Pancreas (tissue), 10 donors: ENCODE measurements at regions not wholly inside any gene's neighbourhood (a gene's known extent, or its start where the extent isn't known, plus 50 kb on each side); places are given as distances from the start of the nearest gene placed in this dataset.

ENCODE experiments used
- ATAC-seq, 4 donors: fragments of 200-7000 bp; cut with Tn5 transposase; one replicate each; pipeline versions ENCODE4 v1.8.0 to v1.9.1; 2020; ENCODE audit warnings: mild to moderate bottlenecking in 4 of 4, moderate library complexity in 4 of 4
- DNase-seq, 6 donors: peaks; one replicate each; pipeline ENCODE4 v3.0.0-alpha.2; 2020
- FAIRE-seq: peaks from 2 replicates; lab custom pipeline; 2012; peaks lifted over from hg19 to GRCh38; lab: Jason Lieb, UNC
- H3K27ac ChIP-seq, 4 donors: fragments of 200-600 bp; sonication (generic); 1 replicate in 3 of 4; 2 replicates in 1 of 4; pipeline versions ENCODE4 v1.5.0 to v1.8.0; 2020
- H3K27me3 ChIP-seq, 4 donors: fragments of 200-600 bp; one replicate each; pipeline ENCODE4 v1.8.0; 2021
- H3K36me3 ChIP-seq, 3 donors: fragments of 200-600 bp; sonication (generic) in 1 of 3; one replicate each; pipeline versions ENCODE4 v1.5.0 to v1.8.0; 2020 to 2021
- H3K4me1 ChIP-seq, 3 donors: fragments of 200-600 bp; one replicate each; pipeline ENCODE4 v1.8.0; 2021
- H3K4me3 ChIP-seq, 4 donors: fragments of 200-600 bp; sonication (generic) in 2 of 4; one replicate each; pipeline versions ENCODE4 v1.5.0 to v1.8.0; 2020 to 2021
- H3K9me3 ChIP-seq, 4 donors: fragments of 200-600 bp; one replicate each; pipeline ENCODE4 v1.8.0; 2021
- WGBS, 2 donors: extraction: QIAGEN DNeasy Blood & Tissue Kit; methylation state at CpG; one replicate each; pipeline ENCODE4 v1.1.7; 2013; 5-methylcytosine and 5-hydroxymethylcytosine counted together
- intact Hi-C, 3 donors: fragments of 100-400 bp; cut with DNase I; formaldehyde crosslinking; loops; one replicate each; pipeline versions ENCODE4 v1.11.1 to v1.14.2; 2022
- TF ChIP-seq, protein P1 (sequence below), 4 donors: fragments of 200-600 bp; sonication (generic) in 3 of 4; IDR thresholded peaks; one replicate each; pipeline versions ENCODE4 v1.5.0 to v1.8.0; 2021; ENCODE audit warnings: antibody characterized with exemption in 4 of 4
- donor health status: healthy with polysubstance abuse.
- donor health status: DM: no; HTN: no; CAD: no; lungs with moderate emphysema.
- donor health status: DM: no; HTN: no; CAD: no.
- donor health status: control.
- donor health status: control.
- donor health status: Bipolar disorder and iron deficiency.
- donor health status: DM: yes; HTN: yes; CAD: no.
- donor health status: DM: no; HTN: no; CAD: no.
- donor health status: DM: no; HTN: no; CAD: no.
- donor health status: DM: yes; HTN: yes; CAD: no.

DNA sequence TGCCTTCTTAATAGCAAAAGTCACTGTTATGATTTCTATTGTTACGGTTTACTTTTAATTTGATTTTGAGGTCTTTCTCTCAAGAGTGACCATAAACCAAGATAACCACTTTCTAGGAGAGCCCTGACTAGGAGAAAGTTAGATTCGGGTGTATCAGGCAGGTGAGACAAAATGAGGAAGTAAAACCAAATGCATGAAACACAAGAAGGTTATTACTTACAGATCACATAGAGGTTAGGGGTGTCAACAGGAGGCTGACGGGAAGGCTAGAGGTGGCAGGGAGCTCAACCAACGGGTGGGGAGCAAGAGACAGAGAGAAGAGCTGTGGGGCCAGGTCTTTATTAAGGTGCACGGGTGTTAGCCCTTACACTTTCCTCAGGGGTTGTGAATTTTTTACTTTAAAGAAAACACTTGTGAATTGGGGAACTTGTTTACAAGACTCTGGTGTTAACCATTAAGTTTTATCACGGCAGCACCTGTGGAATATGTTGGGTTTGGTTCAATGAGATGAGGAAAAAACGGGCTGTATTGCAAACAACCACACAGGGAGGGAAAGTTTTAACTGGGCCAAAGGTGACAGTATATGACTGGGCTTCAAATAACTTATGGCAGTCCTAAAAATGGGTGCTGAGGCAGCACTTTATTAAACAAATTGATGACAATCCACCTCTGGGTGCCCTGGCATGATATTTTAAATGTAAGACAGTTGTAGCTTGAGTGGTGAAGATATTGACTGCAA, 154.9 kb downstream of the SDHAF3 start:
- H3K27ac ChIP-seq: no peak overlapping the region

GRCh38 chr7:97275475-97275874, 158.0 kb downstream of the SDHAF3 start:
- TF ChIP-seq, protein P1, sequence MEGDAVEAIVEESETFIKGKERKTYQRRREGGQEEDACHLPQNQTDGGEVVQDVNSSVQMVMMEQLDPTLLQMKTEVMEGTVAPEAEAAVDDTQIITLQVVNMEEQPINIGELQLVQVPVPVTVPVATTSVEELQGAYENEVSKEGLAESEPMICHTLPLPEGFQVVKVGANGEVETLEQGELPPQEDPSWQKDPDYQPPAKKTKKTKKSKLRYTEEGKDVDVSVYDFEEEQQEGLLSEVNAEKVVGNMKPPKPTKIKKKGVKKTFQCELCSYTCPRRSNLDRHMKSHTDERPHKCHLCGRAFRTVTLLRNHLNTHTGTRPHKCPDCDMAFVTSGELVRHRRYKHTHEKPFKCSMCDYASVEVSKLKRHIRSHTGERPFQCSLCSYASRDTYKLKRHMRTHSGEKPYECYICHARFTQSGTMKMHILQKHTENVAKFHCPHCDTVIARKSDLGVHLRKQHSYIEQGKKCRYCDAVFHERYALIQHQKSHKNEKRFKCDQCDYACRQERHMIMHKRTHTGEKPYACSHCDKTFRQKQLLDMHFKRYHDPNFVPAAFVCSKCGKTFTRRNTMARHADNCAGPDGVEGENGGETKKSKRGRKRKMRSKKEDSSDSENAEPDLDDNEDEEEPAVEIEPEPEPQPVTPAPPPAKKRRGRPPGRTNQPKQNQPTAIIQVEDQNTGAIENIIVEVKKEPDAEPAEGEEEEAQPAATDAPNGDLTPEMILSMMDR (IDR thresholded peaks at IDR 0.05): no peak
- WGBS, 2 donors: 80 to 89% methylated on average over 2 of the region's 2 CpGs
- no peaks in the 10 kb centered on the region for H3K4me1 ChIP-seq

More for the DNA sequence above, 154.9 kb downstream of the SDHAF3 start:
- DNase-seq (no peak), FAIRE-seq (no peak), ATAC-seq (no peak)
- Histone ChIP-seq H3K36me3 (no peaks in the 10 kb centered on the region), H3K4me1 (no peaks in the 10 kb centered on the region), H3K27me3 (no peaks in the 10 kb centered on the region), H3K4me3 (no peak overlapping the region), H3K9me3 (no peaks in the 10 kb centered on the region)
- WGBS, 2 donors: 43 to 46% methylated on average over 7 of the region's 7 CpGs
- TF ChIP-seq, protein P1 (IDR thresholded peaks at IDR 0.05): no peak
- intact Hi-C loops: no loop called here

DNA sequence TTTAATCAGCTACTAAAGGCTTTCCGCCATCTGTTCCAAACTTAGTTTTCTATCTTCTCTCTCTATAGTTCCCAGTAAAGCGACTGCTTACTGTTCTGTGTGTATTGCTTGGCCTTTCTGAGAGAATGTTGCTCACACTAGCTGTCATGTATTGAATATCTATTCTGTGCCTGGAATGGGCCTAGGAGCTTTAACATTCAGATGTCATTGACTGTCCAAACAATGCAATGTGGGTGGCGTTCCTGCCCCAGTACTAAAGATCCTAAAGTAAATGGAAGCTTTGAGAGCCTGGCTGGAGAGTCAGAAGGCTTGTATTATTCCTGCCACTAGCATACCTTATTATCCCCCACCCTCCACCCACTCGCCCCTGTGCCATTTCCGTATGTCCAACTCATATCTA, 163.5 kb downstream of the SDHAF3 start:
- 67 to 74% methylated on average over 5 of the region's 5 CpGs for WGBS, 2 donors
- FAIRE-seq (no peak), DNase-seq (no peak), ATAC-seq (no peak)
- Histone ChIP-seq H3K27ac (no peak overlapping the region), H3K9me3 (no peaks in the 10 kb centered on the region), H3K4me3 (no peak overlapping the region), H3K27me3 (no peaks in the 10 kb centered on the region), H3K4me1 (no peaks in the 10 kb centered on the region), H3K36me3 (no peaks in the 10 kb centered on the region)
- TF ChIP-seq, protein P1 (IDR thresholded peaks at IDR 0.05): no peak
- intact Hi-C loops: no loop called here

More at GRCh38 chr7:97275475-97275874, 158.0 kb downstream of the SDHAF3 start:
- no peak for FAIRE-seq
- H3K36me3 ChIP-seq: no peaks in the 10 kb centered on the region
- ATAC-seq: no peak
- H3K9me3 ChIP-seq: no peaks in the 10 kb centered on the region
- H3K27me3 ChIP-seq: no peaks in the 10 kb centered on the region
- no peak overlapping the region for H3K27ac ChIP-seq
- no peak overlapping the region for H3K4me3 ChIP-seq
- DNase-seq: no peak
- intact Hi-C loops: no loop called here

- no peaks in the 10 kb centered on the region for H3K9me3 ChIP-seq
- intact Hi-C loops: no loop called here
- no peak overlapping the region for H3K27ac ChIP-seq
- no peaks in the 10 kb centered on the region for H3K36me3 ChIP-seq
- TF ChIP-seq, protein P1 (IDR thresholded peaks at IDR 0.05): no peak
- 32 to 45% methylated on average over 2 of the region's 2 CpGs for WGBS, 2 donors
- DNase-seq: no peak
- no peak for FAIRE-seq
- no peaks in the 10 kb centered on the region for H3K4me1 ChIP-seq
- no peaks in the 10 kb centered on the region for H3K27me3 ChIP-seq
- H3K4me3 ChIP-seq: no peak overlapping the region
- no peak for ATAC-seq
These were observed 167.8 kb downstream of the SDHAF3 start for GRCh38 chr7:97285348-97285747.

DNA sequence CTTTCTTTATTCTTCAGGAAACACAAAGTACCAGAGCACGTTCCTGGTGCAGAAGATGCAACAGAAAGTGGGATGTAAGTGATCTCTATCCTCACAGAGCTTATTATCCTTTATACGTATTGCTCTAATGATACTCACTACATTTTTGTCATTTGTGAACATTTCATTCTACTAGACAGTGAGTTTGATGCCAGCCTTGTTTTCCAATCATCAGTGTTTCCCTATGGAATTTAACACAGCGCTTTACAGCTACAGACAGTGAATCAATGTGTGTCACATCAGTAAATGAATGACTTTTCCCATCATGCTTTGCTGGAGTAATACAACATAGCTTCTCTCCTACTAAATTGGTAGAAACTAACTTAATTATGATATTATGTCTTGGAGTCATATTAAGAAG, 175.5 kb downstream of the SDHAF3 start:
- TF ChIP-seq, protein P1 (IDR thresholded peaks at IDR 0.05): no peak
- Histone ChIP-seq H3K4me3 (no peak overlapping the region), H3K36me3 (no peaks in the 10 kb centered on the region), H3K9me3 (no peaks in the 10 kb centered on the region), H3K27ac (no peak overlapping the region), H3K4me1 (no peaks in the 10 kb centered on the region), H3K27me3 (no peaks in the 10 kb centered on the region)
- intact Hi-C loops: no loop called here
- no peak for FAIRE-seq
- DNase-seq: no peak
- WGBS, 2 donors: 61 to 66% methylated on average over 3 of the region's 3 CpGs
- no peak for ATAC-seq
